Amniotic stem cell (primary cell): ENCODE measurements at regions not wholly inside any gene's neighbourhood (a gene's known extent, or its start where the extent isn't known, plus 50 kb on each side); places are given as distances from the start of the nearest gene placed in this dataset.

Source experiments
- DNase-seq: peaks from one replicate; lab custom pipeline; 2025; lab: John Stamatoyannopoulos, UW

- DNase-seq: no peak
These were observed 252.4 kb upstream of the TBX3 start for GRCh38 chr12:114936148-114937079.

- no peak for DNase-seq
These were observed 251.7 kb upstream of the TBX3 start for GRCh38 chr12:114935658-114936057.

- no peak for DNase-seq
These were observed 249.6 kb upstream of the TBX3 start for GRCh38 chr12:114933428-114934160.

- DNase-seq: no peak
These were observed 248.8 kb upstream of the TBX3 start for GRCh38 chr12:114932806-114933205.

- no peak for DNase-seq
These were observed 247.1 kb upstream of the TBX3 start for GRCh38 chr12:114931025-114931424.

- no peak for DNase-seq
These were observed 242.4 kb upstream of the TBX3 start for GRCh38 chr12:114926341-114926740.

GRCh38 chr12:114924946-114925475 is 241.0 kb upstream of the TBX3 start:
- DNase-seq: no peak

GRCh38 chr12:114921781-114922180 is 237.8 kb upstream of the TBX3 start:
- DNase-seq: no peak

- no peak for DNase-seq
These were observed 237.0 kb upstream of the TBX3 start for GRCh38 chr12:114920771-114921554.

- DNase-seq: no peak
These were observed 235.5 kb upstream of the TBX3 start for GRCh38 chr12:114919479-114919878.

- no peak for DNase-seq
These were observed 234.7 kb upstream of the TBX3 start for GRCh38 chr12:114918535-114919233.

- no peak for DNase-seq
These were observed 234.0 kb upstream of the TBX3 start for GRCh38 chr12:114917953-114918352.

- no peak for DNase-seq
These were observed 233.3 kb upstream of the TBX3 start for GRCh38 chr12:114917307-114917706.

- DNase-seq: no peak
These were observed 232.6 kb upstream of the TBX3 start for GRCh38 chr12:114916541-114916940.

GRCh38 chr12:114916124-114916523 is 232.1 kb upstream of the TBX3 start:
- no peak for DNase-seq

- DNase-seq: no peak
These were observed 230.2 kb upstream of the TBX3 start for GRCh38 chr12:114913871-114914801.

GRCh38 chr12:114912811-114913210 is 228.8 kb upstream of the TBX3 start:
- no peak for DNase-seq

- DNase-seq: no peak
These were observed 227.2 kb upstream of the TBX3 start for GRCh38 chr12:114911196-114911595.

- DNase-seq: no peak
These were observed 220.5 kb upstream of the TBX3 start for GRCh38 chr12:114904254-114905003.
